DND-41 (cell line): ENCODE measurements at regions not wholly inside any gene's neighbourhood (a gene's known extent, or its start where the extent isn't known, plus 50 kb on each side); places are given as distances from the start of the nearest gene placed in this dataset.

Source experiments
- CTCF ChIP-seq: IDR thresholded peaks from 2 replicates; pipeline ENCODE4 v1.5.1; 2012; ENCODE audit warnings: borderline replicate concordance, low read length, moderate library complexity, mild to moderate bottlenecking; ENCODE audit not compliant: poor library complexity, severe bottlenecking; ENCODE audit errors: extremely low read depth
- EZH2 ChIP-seq: IDR thresholded peaks from 3 replicates; pipeline ENCODE4 v1.6.1; 2012; ENCODE audit warnings: borderline replicate concordance, low read depth, mild to moderate bottlenecking, moderate library complexity, low read length, inconsistent platforms; ENCODE audit not compliant: severe bottlenecking

GRCh38 chr10:47160261-47160908, 139.6 kb upstream of the GDF10 start:
- TF ChIP-seq CTCF, result no peak
- no peak for TF ChIP-seq EZH2
